ENCODE measurements at regions not wholly inside any gene's neighbourhood (a gene's known extent, or its start where the extent isn't known, plus 50 kb on each side); places are given as distances from the start of the nearest gene placed in this dataset.

GRCh38 chr9:87088192-87088591 is 140.9 kb upstream of the GAS1 start:
- H3K9me3 ChIP-seq (ENCODE audit: control insufficient read depth, insufficient read depth, low read length): no peaks in the 10 kb centered on the region; the same call in 1 of the 2 replicates
- H3F3A ChIP-seq (ENCODE audit: control insufficient read depth, insufficient read depth): no peaks in the 10 kb centered on the region
- no peak overlapping the region for H3K27ac ChIP-seq (ENCODE audit: low read depth, low read length)
- no peak overlapping the region for H3K4me3 ChIP-seq (ENCODE audit: low read length)
- H3K4me2 ChIP-seq (ENCODE audit: low read length): no peak overlapping the region
- no peak for TF ChIP-seq EZH2phosphoT487 (IDR thresholded peaks at IDR 0.05; ENCODE audit: borderline replicate concordance, low read length)
- TF ChIP-seq CTCF (IDR thresholded peaks at IDR 0.05; ENCODE audit: low read depth, low read length, poor library complexity, severe bottlenecking): no peak
- H3K27me3 ChIP-seq (ENCODE audit: control insufficient read depth, low read length): no peaks in the 10 kb centered on the region
- no peaks in the 10 kb centered on the region for H3K9me2 ChIP-seq (replicated peaks; ENCODE audit: control insufficient read depth, low read length)
- H3K79me2 ChIP-seq (ENCODE audit: control insufficient read depth, low read length): no peaks in the 10 kb centered on the region
- H4K20me1 ChIP-seq (ENCODE audit: control insufficient read depth, insufficient read depth, low read depth, low read length): no peaks in the 10 kb centered on the region
- no peaks in the 10 kb centered on the region for H3K4me1 ChIP-seq (ENCODE audit: control insufficient read depth, low read length)
- no peaks in the 10 kb centered on the region for H3K36me3 ChIP-seq (ENCODE audit: control insufficient read depth, low read length)

GRCh38 chr9:87088621-87089365 is 141.5 kb upstream of the GAS1 start:
- no peaks in the 10 kb centered on the region for H3K27me3 ChIP-seq (ENCODE audit: control insufficient read depth, low read length)
- no peaks in the 10 kb centered on the region for H3F3A ChIP-seq (ENCODE audit: control insufficient read depth, insufficient read depth)
- H3K79me2 ChIP-seq (ENCODE audit: control insufficient read depth, low read length): no peaks in the 10 kb centered on the region
- H3K9me3 ChIP-seq (ENCODE audit: control insufficient read depth, insufficient read depth, low read length): no peaks in the 10 kb centered on the region; the same call in 1 of the 2 replicates
- no peaks in the 10 kb centered on the region for H4K20me1 ChIP-seq (ENCODE audit: control insufficient read depth, insufficient read depth, low read depth, low read length)
- no peaks in the 10 kb centered on the region for H3K9me2 ChIP-seq (replicated peaks; ENCODE audit: control insufficient read depth, low read length)
- no peak overlapping the region for H3K4me3 ChIP-seq (ENCODE audit: low read length)
- no peak overlapping the region for H3K4me2 ChIP-seq (ENCODE audit: low read length)
- H3K27ac ChIP-seq (ENCODE audit: low read depth, low read length): no peak overlapping the region
- TF ChIP-seq CTCF (IDR thresholded peaks at IDR 0.05; ENCODE audit: low read depth, low read length, poor library complexity, severe bottlenecking): no peak
- TF ChIP-seq EZH2phosphoT487 (IDR thresholded peaks at IDR 0.05; ENCODE audit: borderline replicate concordance, low read length): no peak
- H3K36me3 ChIP-seq (ENCODE audit: control insufficient read depth, low read length): no peaks in the 10 kb centered on the region
- no peaks in the 10 kb centered on the region for H3K4me1 ChIP-seq (ENCODE audit: control insufficient read depth, low read length)

- TF ChIP-seq EZH2phosphoT487 (IDR thresholded peaks at IDR 0.05; ENCODE audit: borderline replicate concordance, low read length) (no peak), CTCF (IDR thresholded peaks at IDR 0.05; ENCODE audit: low read depth, low read length, poor library complexity, severe bottlenecking) (no peak)
- Histone ChIP-seq H3F3A (ENCODE audit: control insufficient read depth, insufficient read depth) (no peaks in the 10 kb centered on the region), H3K4me3 (ENCODE audit: low read length) (no peak overlapping the region), H3K9me3 (ENCODE audit: control insufficient read depth, insufficient read depth, low read length) (no peaks in the 10 kb centered on the region; the same call in 1 of the 2 replicates), H3K27me3 (ENCODE audit: control insufficient read depth, low read length) (no peaks in the 10 kb centered on the region), H3K9me2 (replicated peaks; ENCODE audit: control insufficient read depth, low read length) (no peaks in the 10 kb centered on the region), H3K27ac (ENCODE audit: low read depth, low read length) (no peak overlapping the region), H3K4me2 (ENCODE audit: low read length) (no peak overlapping the region), H3K79me2 (ENCODE audit: control insufficient read depth, low read length) (no peaks in the 10 kb centered on the region), H4K20me1 (ENCODE audit: control insufficient read depth, insufficient read depth, low read depth, low read length) (no peaks in the 10 kb centered on the region), H3K36me3 (ENCODE audit: control insufficient read depth, low read length) (no peaks in the 10 kb centered on the region), H3K4me1 (ENCODE audit: control insufficient read depth, low read length) (no peaks in the 10 kb centered on the region)
Measured at GRCh38 chr9:87089506-87089905, 142.2 kb upstream of the GAS1 start.

Measured in DOHH2 (cell line).